Effector memory CD8-positive, alpha-beta T cell (primary cell): ENCODE measurements at regions not wholly inside any gene's neighbourhood (a gene's known extent, or its start where the extent isn't known, plus 50 kb on each side); places are given as distances from the start of the nearest gene placed in this dataset.
"Not testable (repeated sequence)": the region's sequence is repeated elsewhere in the genome, so short reads cannot be mapped to it uniquely, and the experiment has no call there.

Source experiments
- ATAC-seq: fragments of 150-1000 bp; cut with Tn5 transposase; replicated peaks from 2 replicates; pipeline ENCODE4 v1.10.0; 2021; ENCODE audit warnings: mild to moderate bottlenecking, moderate library complexity
- DNase-seq, 3 experiments: peaks; one replicate each; pipeline ENCODE4 v3.0.0; 2021
- H3K27ac Mint-ChIP-seq, 2 donors: one replicate each; pipeline ENCODE4 v1.8.0; 2022; ENCODE audit warnings: mild to moderate bottlenecking in 2 of 2, mixed read lengths in 2 of 2, moderate library complexity in 2 of 2
- H3K27me3 Mint-ChIP-seq, 2 donors: one replicate each; pipeline ENCODE4 v1.8.0; 2022; ENCODE audit warnings: mixed read lengths in 2 of 2
- H3K36me3 Mint-ChIP-seq: one replicate; pipeline ENCODE4 v1.8.0; 2022; ENCODE audit warnings: mild to moderate bottlenecking, moderate library complexity, mixed read lengths; ENCODE audit not compliant: insufficient read depth
- H3K4me1 Mint-ChIP-seq, 2 donors: one replicate each; pipeline ENCODE4 v1.8.0; 2022; ENCODE audit warnings: low read depth in 2 of 2, mixed read lengths in 2 of 2
- H3K4me3 Mint-ChIP-seq, 2 donors: one replicate each; pipeline ENCODE4 v1.8.0; 2022; ENCODE audit warnings: mild to moderate bottlenecking in 2 of 2, mixed read lengths in 2 of 2, moderate library complexity in 2 of 2
- H3K9me3 Mint-ChIP-seq, 2 donors: one replicate each; pipeline ENCODE4 v1.8.0; 2022; ENCODE audit warnings: mixed read lengths in 2 of 2

DNA sequence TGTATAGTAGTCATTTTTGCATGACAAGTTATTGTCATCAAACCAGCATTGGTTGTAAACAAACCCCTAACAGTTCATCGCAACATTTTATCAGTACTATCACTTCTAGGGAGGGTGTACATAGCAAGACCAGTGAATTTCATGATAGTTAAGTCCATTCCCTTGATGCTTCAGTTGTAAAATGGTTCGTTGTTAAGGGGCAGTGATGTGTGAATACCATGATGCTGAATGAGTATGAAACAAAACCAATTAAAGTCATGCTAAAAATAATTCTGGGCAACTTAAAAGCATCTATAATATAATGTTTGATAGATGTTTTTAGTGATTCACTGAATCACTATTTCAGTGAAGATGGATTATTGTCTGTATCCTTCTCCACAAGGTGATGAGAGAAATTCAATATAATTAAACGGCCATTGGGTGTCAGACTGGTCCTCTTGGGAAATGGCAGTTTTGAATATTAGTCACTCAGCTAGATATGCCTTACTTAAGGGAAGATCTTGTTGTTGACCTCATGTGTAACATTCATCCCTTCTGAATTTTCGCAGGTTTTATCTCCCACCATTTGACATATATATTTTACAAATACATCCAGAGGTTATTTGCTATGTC is 742.2 kb upstream of the TMPRSS15 start:
- H3K36me3 Mint-ChIP-seq: peaks cover 3% of the 10 kb centered on the region
- H3K4me3 Mint-ChIP-seq: no peak overlapping the region
- no peaks in the 10 kb centered on the region for H3K27me3 Mint-ChIP-seq
- no peak overlapping the region for H3K27ac Mint-ChIP-seq
- peaks cover 9 to 14% of the 10 kb centered on the region in 2 donors for H3K9me3 Mint-ChIP-seq
- H3K4me1 Mint-ChIP-seq: no peaks in the 10 kb centered on the region
- no peak for ATAC-seq
- no peak for DNase-seq

DNA sequence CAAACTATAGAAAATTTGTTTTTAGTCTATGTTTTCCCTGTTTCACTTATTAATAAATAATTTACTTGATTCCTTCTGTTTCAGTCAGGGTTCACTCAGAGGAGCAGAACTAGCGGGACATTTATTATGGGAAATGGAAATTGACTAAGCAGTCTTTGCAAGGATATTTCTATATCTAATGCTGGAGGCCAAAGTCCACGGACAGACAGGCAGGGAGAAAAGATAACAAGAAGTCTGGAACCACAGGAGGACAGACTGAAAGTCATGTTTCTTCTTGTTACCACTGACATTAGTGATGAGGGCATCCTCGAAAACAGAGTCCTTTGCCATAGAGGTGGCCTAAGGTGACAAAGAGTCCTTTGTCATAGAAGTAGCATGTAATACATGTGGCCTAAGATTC is 744.5 kb upstream of the TMPRSS15 start:
- Mint-ChIP-seq H3K4me3 (no peak overlapping the region), H3K27ac (no peak overlapping the region), H3K27me3 (no peaks in the 10 kb centered on the region), H3K4me1 (no peaks in the 10 kb centered on the region), H3K36me3 (peaks cover 3% of the 10 kb centered on the region), H3K9me3 (peaks cover 9 to 14% of the 10 kb centered on the region in 2 donors)
- no peak for DNase-seq
- no peak for ATAC-seq

GRCh38 chr21:19171585-19171984 is 768.0 kb upstream of the TMPRSS15 start:
- DNase-seq: no peak
- H3K4me1 Mint-ChIP-seq: no peaks in the 10 kb centered on the region
- peaks cover 0 to 4% of the 10 kb centered on the region in 2 donors for H3K9me3 Mint-ChIP-seq
- ATAC-seq: no peak
- H3K4me3 Mint-ChIP-seq: no peak overlapping the region
- H3K27me3 Mint-ChIP-seq: no peaks in the 10 kb centered on the region
- no peak overlapping the region for H3K27ac Mint-ChIP-seq
- no peaks in the 10 kb centered on the region for H3K36me3 Mint-ChIP-seq

DNA sequence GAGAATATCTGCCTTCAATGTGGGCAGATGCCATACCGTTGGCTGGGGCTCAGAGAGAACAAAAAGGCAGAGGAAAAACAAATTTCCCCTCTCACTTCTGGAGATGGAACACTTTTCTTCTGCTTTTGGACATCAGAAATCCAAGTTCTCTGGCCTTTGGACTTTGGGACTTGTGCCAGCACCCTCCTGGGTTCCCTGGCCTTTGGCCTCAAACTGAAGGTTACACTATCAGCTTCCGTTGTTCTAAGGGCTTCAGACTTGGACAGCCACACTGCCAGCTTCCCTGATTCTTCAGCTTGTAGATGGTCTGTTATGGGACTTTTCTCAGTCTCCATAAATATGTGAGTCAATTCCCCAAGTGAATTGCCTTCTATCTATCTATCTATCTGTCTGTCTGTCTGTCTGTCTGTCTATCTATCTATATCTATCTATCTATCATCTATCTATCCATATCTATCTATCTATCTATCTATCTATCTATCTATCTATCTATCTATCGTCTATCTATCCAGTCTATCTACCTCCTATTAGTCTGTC is 778.1 kb upstream of the TMPRSS15 start:
- DNase-seq (no peak), ATAC-seq (no peak)
- Mint-ChIP-seq H3K27ac (no peak overlapping the region), H3K4me1 (no peaks in the 10 kb centered on the region), H3K9me3 (peaks cover 12 to 15% of the 10 kb centered on the region in 2 donors), H3K36me3 (peaks cover 4% of the 10 kb centered on the region), H3K27me3 (no peaks in the 10 kb centered on the region), H3K4me3 (no peak overlapping the region)

- ATAC-seq: no peak
Observed at GRCh38 chr21:19197950-19198349, 794.4 kb upstream of the TMPRSS15 start.

DNA sequence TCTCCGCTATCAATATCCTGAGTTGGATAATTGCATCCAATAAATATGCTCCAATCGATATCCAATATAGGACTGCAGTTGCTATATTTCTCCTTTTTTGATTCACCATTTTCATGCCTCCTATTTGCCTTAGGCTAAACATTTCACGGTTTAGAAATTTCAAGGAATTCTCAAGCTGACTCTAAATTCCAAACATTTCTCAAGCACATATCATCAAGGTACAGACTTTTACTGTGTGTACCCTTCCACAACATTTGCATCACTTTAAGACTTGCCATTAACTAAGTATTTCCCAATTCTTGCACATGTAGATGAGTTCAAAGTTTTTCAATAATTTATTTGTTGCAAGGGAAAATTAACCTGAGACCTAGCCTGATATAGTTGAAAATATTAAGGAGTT is 795.2 kb upstream of the TMPRSS15 start:
- H3K4me1 Mint-ChIP-seq: no peaks in the 10 kb centered on the region
- DNase-seq (no peak), ATAC-seq (no peak)
- no peak overlapping the region for H3K4me3 Mint-ChIP-seq
- H3K27ac Mint-ChIP-seq: no peak overlapping the region
- peaks cover 0 to 16% of the 10 kb centered on the region in 2 donors for H3K9me3 Mint-ChIP-seq
- no peaks in the 10 kb centered on the region for H3K36me3 Mint-ChIP-seq
- H3K27me3 Mint-ChIP-seq: no peaks in the 10 kb centered on the region

More at GRCh38 chr21:19197950-19198349, 794.4 kb upstream of the TMPRSS15 start:
- no peaks in the 10 kb centered on the region for H3K4me1 Mint-ChIP-seq
- DNase-seq: no peak
- H3K27ac Mint-ChIP-seq: no peak overlapping the region
- no peak overlapping the region for H3K4me3 Mint-ChIP-seq
- no peaks in the 10 kb centered on the region for H3K27me3 Mint-ChIP-seq
- peaks cover 0 to 16% of the 10 kb centered on the region in 2 donors for H3K9me3 Mint-ChIP-seq
- no peaks in the 10 kb centered on the region for H3K36me3 Mint-ChIP-seq

DNA sequence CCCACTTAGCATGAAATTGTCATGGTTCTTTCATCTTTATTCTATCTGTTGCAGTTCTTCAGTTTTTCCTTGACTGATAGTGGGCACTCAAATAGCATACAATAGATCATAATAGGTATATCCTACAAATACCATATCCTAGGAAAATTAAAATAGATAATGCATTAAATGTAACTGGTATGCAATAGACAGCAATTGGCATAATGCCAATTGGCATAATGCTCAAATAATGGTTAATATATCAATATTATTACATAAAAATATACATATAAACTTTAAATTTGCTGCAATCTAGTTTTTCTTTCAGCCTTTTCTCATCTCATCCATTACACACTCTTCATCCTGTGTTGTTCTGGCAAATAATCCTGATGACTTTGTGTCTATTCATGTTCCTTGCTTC is 814.6 kb upstream of the TMPRSS15 start:
- ATAC-seq (no peak), DNase-seq (no peak)
- H3K4me1 Mint-ChIP-seq: no peaks in the 10 kb centered on the region
- H3K9me3 Mint-ChIP-seq: peaks cover 5 to 7% of the 10 kb centered on the region in 2 donors
- no peak overlapping the region for H3K27ac Mint-ChIP-seq
- no peaks in the 10 kb centered on the region for H3K27me3 Mint-ChIP-seq
- no peaks in the 10 kb centered on the region for H3K36me3 Mint-ChIP-seq
- no peak overlapping the region for H3K4me3 Mint-ChIP-seq

GRCh38 chr21:19224090-19224489 is 820.5 kb upstream of the TMPRSS15 start:
- no peak for ATAC-seq
- Mint-ChIP-seq H3K36me3 (no peaks in the 10 kb centered on the region), H3K27ac (no peak overlapping the region), H3K4me3 (no peak overlapping the region), H3K9me3 (peaks cover 3 to 9% of the 10 kb centered on the region in 2 donors), H3K27me3 (no peaks in the 10 kb centered on the region), H3K4me1 (no peaks in the 10 kb centered on the region)
- DNase-seq: no peak

DNA sequence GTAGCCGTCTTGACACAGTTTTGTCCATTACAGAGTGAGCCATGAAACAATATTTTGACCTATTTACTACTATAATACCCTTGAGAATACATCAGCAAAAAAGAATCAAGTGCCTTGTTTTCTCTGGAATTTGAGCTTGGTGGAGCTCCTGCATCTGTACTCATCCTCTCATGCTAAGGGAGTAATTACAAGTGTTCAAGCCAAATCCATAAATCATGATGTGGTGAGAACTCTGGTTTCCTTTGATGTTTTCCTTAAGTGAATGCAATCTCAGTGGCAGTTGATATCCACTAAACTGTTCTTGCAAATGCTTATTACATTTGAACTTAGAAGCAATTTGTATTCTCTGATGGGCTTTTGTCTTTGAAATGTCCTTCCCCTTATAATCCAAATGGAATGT is 824.6 kb upstream of the TMPRSS15 start:
- Mint-ChIP-seq H3K27me3 (no peaks in the 10 kb centered on the region), H3K4me3 (no peak overlapping the region), H3K27ac (no peak overlapping the region), H3K36me3 (no peaks in the 10 kb centered on the region), H3K4me1 (no peaks in the 10 kb centered on the region), H3K9me3 (peaks cover 11 to 13% of the 10 kb centered on the region in 2 donors)
- ATAC-seq (no peak), DNase-seq (no peak)

- not testable (repeated sequence) for H3K36me3 Mint-ChIP-seq, H3K4me1 Mint-ChIP-seq, H3K4me3 Mint-ChIP-seq, H3K27me3 Mint-ChIP-seq, H3K27ac Mint-ChIP-seq, DNase-seq, ATAC-seq
- H3K9me3 Mint-ChIP-seq: peaks cover 5 to 13% of the 10 kb centered on the region in 2 donors
Observed at GRCh38 chr21:19233841-19234240, 830.3 kb upstream of the TMPRSS15 start.

GRCh38 chr21:19236209-19236608 is 832.6 kb upstream of the TMPRSS15 start:
- ATAC-seq: no peak
- no peaks in the 10 kb centered on the region for H3K27me3 Mint-ChIP-seq
- DNase-seq: no peak
- no peak overlapping the region for H3K27ac Mint-ChIP-seq
- H3K4me3 Mint-ChIP-seq: no peak overlapping the region
- H3K4me1 Mint-ChIP-seq: no peaks in the 10 kb centered on the region
- H3K9me3 Mint-ChIP-seq: peaks cover 5 to 7% of the 10 kb centered on the region in 2 donors
- no peaks in the 10 kb centered on the region for H3K36me3 Mint-ChIP-seq

- Mint-ChIP-seq H3K36me3 (no peaks in the 10 kb centered on the region), H3K9me3 (peaks cover 0 to 1% of the 10 kb centered on the region in 2 donors), H3K4me3 (no peak overlapping the region), H3K27ac (no peak overlapping the region), H3K4me1 (no peaks in the 10 kb centered on the region), H3K27me3 (no peaks in the 10 kb centered on the region)
- ATAC-seq (no peak), DNase-seq (no peak)
Observed at GRCh38 chr21:19237608-19238007, 834.0 kb upstream of the TMPRSS15 start.

GRCh38 chr21:19239696-19240095 is 836.1 kb upstream of the TMPRSS15 start:
- ATAC-seq (no peak), DNase-seq (no peak)
- no peaks in the 10 kb centered on the region for H3K4me1 Mint-ChIP-seq
- no peaks in the 10 kb centered on the region for H3K27me3 Mint-ChIP-seq
- H3K36me3 Mint-ChIP-seq: no peaks in the 10 kb centered on the region
- H3K9me3 Mint-ChIP-seq: peaks cover 0 to 1% of the 10 kb centered on the region in 2 donors
- no peak overlapping the region for H3K4me3 Mint-ChIP-seq
- no peak overlapping the region for H3K27ac Mint-ChIP-seq

DNA sequence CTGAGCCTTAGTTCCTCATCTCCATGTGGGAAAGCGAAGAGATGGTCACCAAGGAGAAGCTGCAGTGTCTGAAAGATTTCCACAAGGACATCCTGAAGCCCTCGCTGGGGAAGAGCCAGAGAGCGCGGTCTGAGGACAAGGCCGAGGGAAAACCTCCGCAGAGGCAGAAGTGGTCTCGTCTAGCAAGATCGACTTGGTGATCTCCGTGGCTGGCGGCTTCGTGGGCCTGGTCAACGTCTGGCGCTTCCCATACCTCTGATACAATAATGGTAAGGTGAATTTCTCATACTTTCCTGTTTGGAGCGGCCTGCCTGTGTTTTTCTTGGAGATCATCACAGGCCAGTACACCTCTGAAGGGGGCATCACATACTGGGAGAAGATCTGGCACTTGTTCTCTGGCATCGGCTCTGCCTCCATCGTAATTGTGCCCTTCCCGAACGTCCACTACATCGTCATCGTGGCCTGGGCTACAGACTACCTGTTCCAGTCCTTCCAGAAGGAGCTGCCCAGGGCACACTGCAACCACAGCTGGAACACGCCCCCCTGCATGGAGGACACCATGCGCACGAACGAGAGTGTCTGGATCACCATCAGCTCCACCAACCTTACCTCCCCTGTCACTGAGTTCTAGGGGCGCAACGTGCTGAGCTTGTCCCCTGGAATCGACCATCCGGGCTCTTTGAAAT is 841.1 kb upstream of the TMPRSS15 start:
- no peaks in the 10 kb centered on the region for H3K36me3 Mint-ChIP-seq
- ATAC-seq: no peak
- H3K27me3 Mint-ChIP-seq: no peaks in the 10 kb centered on the region
- no peak for DNase-seq
- H3K4me1 Mint-ChIP-seq: no peaks in the 10 kb centered on the region
- peaks cover 5 to 13% of the 10 kb centered on the region in 2 donors for H3K9me3 Mint-ChIP-seq
- no peak overlapping the region for H3K4me3 Mint-ChIP-seq
- no peak overlapping the region for H3K27ac Mint-ChIP-seq
